ENCODE measurements at regions not wholly inside any gene's neighbourhood (a gene's known extent, or its start where the extent isn't known, plus 50 kb on each side); places are given as distances from the start of the nearest gene placed in this dataset.

DNA sequence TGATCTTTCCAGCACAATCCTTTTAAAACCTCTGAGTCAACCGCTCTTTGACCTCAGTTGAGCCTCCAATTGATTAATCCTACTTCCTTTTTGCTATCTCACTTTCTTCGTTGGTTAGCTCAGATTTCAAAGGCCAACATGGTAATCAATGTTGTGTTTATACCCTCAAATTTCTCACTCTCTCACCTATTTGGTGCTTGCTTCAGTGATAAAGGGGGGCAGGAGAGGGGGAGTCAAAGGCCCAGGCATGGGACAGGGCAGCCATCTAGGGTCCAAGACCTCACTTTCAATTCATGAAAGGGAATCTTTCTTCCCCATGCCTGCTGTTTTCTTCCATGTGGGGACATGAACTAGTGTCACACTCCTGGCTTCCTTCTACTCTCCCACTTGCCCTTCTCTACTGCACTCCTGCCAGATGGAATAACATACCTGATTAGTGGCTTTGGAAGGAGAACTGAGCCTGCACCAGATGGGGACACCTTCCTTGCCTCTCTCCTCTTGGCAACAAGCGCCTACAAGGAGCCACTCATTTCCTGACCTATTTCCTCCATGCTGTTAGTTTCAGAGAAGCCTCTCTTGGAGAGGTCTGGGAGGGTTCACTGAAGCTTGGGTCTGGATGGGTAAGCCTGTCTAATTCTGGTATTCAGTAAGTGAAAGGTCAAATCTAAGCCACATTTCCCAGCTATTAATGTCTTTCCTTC, 73.3 kb upstream of the ARHGAP29 start:
- Mint-ChIP-seq H3K9me3 (ENCODE audit: unreplicated experiment) (no peaks in the 10 kb centered on the region), H3K27me3 (ENCODE audit: unreplicated experiment) (no peaks in the 10 kb centered on the region), H3K36me3 (ENCODE audit: unreplicated experiment) (no peaks in the 10 kb centered on the region), H3K4me3 (ENCODE audit: unreplicated experiment) (no peak overlapping the region), H3K27ac (ENCODE audit: unreplicated experiment) (no peak overlapping the region), H3K4me1 (ENCODE audit: unreplicated experiment) (peaks cover 16% of the 10 kb centered on the region)
- TF ChIP-seq, protein P1, sequence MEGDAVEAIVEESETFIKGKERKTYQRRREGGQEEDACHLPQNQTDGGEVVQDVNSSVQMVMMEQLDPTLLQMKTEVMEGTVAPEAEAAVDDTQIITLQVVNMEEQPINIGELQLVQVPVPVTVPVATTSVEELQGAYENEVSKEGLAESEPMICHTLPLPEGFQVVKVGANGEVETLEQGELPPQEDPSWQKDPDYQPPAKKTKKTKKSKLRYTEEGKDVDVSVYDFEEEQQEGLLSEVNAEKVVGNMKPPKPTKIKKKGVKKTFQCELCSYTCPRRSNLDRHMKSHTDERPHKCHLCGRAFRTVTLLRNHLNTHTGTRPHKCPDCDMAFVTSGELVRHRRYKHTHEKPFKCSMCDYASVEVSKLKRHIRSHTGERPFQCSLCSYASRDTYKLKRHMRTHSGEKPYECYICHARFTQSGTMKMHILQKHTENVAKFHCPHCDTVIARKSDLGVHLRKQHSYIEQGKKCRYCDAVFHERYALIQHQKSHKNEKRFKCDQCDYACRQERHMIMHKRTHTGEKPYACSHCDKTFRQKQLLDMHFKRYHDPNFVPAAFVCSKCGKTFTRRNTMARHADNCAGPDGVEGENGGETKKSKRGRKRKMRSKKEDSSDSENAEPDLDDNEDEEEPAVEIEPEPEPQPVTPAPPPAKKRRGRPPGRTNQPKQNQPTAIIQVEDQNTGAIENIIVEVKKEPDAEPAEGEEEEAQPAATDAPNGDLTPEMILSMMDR (IDR thresholded peaks at IDR 0.05): no peak
- DNase-seq (ENCODE audit: extremely low spot score, unreplicated experiment): no peak

DNA sequence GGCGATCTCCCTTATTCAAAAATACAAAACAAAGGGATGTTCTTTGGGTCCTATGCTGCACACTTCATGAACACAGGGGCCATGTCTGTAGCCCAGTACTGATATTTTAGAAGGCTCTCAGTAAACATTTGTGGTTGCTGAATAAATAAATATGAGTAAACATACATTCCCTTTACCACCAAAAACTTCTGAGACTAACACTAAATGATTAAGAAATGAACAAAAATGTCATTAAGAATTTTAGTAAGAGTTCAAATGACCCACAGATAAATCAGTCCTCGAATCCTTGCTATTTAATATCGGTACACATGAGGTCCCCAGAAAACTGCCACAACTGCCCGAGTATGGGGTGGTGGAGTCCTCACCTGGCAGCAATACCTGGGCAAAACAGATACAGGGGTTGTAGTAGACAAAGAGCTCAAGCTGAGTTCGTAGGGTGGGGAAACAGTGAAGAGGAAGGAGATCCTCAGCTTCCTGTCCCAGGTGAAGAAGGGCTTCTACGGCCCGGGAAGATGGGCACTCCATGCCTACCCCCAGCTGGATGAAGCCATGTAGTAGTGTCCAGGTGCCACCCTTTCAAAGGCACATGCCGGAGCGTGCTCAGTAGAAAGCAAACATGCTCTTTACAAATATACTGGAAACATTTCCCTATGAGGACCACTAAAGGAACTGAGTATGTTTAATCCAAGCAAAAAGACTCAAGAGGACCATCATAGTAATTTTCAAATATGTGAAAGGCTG, 72.6 kb upstream of the ARHGAP29 start:
- no peaks in the 10 kb centered on the region for H3K36me3 Mint-ChIP-seq (ENCODE audit: unreplicated experiment)
- H3K4me3 Mint-ChIP-seq (ENCODE audit: unreplicated experiment): no peak overlapping the region
- TF ChIP-seq, protein P1 (IDR thresholded peaks at IDR 0.05): no peak
- H3K27ac Mint-ChIP-seq (ENCODE audit: unreplicated experiment): no peak overlapping the region
- H3K9me3 Mint-ChIP-seq (ENCODE audit: unreplicated experiment): no peaks in the 10 kb centered on the region
- H3K4me1 Mint-ChIP-seq (ENCODE audit: unreplicated experiment): peaks cover 24% of the 10 kb centered on the region
- DNase-seq (ENCODE audit: extremely low spot score, unreplicated experiment): no peak
- no peaks in the 10 kb centered on the region for H3K27me3 Mint-ChIP-seq (ENCODE audit: unreplicated experiment)

DNA sequence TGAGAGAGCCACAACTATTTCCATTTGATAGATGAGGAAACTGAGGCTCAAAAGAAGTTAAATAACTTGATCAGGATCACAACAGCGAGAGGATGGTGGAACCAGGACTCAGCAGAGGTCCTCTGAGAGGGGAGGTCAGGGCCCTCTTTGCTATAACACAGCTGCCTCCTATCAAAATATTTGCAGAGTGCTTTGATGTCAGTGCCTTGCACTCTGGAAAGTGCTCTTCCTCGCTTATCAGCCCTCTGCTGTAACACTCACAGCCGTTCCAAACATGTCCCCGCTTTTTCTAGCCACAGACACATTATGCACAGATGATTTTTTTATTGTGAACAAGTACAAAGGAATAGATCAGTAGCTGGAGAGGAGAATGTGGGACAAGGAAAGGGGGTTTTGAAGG, 71.8 kb upstream of the ARHGAP29 start:
- H3K9me3 Mint-ChIP-seq (ENCODE audit: unreplicated experiment): no peaks in the 10 kb centered on the region
- H3K4me3 Mint-ChIP-seq (ENCODE audit: unreplicated experiment): no peak overlapping the region
- no peaks in the 10 kb centered on the region for H3K36me3 Mint-ChIP-seq (ENCODE audit: unreplicated experiment)
- no peak overlapping the region for H3K27ac Mint-ChIP-seq (ENCODE audit: unreplicated experiment)
- H3K4me1 Mint-ChIP-seq (ENCODE audit: unreplicated experiment): peaks cover 30% of the 10 kb centered on the region
- H3K27me3 Mint-ChIP-seq (ENCODE audit: unreplicated experiment): no peaks in the 10 kb centered on the region
- DNase-seq (ENCODE audit: extremely low spot score, unreplicated experiment): no peak
- TF ChIP-seq, protein P1 (IDR thresholded peaks at IDR 0.05): no peak

DNA sequence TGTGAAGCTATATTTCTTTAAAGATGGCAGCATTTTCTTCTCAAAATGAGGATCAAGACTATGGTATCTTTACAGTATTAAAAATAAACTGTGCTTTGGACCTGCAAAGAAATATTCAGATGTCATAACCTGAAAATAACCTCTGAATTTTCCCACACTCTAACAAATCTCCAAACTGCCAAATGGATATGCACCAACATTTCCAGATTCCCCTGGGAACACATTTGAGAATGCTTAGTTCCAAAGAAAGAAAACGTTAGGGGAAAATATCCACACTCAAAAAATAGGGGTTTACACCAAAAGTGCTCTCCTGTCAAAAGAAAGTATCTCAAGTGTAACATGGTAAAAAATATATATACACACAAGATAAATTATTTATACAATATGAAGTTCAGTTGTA, 69.1 kb upstream of the ARHGAP29 start:
- TF ChIP-seq, protein P1 (IDR thresholded peaks at IDR 0.05): no peak
- Mint-ChIP-seq H3K4me1 (ENCODE audit: unreplicated experiment) (peaks cover 30% of the 10 kb centered on the region), H3K27me3 (ENCODE audit: unreplicated experiment) (no peaks in the 10 kb centered on the region), H3K27ac (ENCODE audit: unreplicated experiment) (peak overlapping the region; percentile 64), H3K9me3 (ENCODE audit: unreplicated experiment) (no peaks in the 10 kb centered on the region), H3K36me3 (ENCODE audit: unreplicated experiment) (no peaks in the 10 kb centered on the region), H3K4me3 (ENCODE audit: unreplicated experiment) (no peak overlapping the region)
- DNase-seq (ENCODE audit: extremely low spot score, unreplicated experiment): no peak

DNA sequence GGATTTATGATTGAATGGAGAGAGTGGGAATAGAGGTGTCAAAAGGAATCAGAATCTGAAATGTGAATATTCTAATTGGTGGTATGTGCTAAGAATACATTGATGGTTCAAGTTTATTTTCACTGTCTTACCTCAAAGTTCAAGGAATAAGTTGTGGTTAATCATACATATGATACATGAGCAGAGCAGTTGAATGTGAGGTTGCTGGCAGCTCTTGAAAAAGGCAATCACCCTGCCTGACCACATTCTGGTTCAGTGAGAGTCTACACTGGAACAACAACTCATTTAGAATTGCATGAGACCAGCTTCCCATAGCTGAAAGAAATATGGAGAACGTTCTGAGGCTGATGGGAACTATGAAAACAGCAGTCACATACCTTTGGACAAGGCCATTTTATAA, 68.3 kb upstream of the ARHGAP29 start:
- DNase-seq (ENCODE audit: extremely low spot score, unreplicated experiment): no peak
- no peak overlapping the region for H3K4me3 Mint-ChIP-seq (ENCODE audit: unreplicated experiment)
- TF ChIP-seq, protein P1 (IDR thresholded peaks at IDR 0.05): no peak
- H3K27ac Mint-ChIP-seq (ENCODE audit: unreplicated experiment): peak overlapping the region; percentile 64
- H3K4me1 Mint-ChIP-seq (ENCODE audit: unreplicated experiment): peaks cover 30% of the 10 kb centered on the region
- H3K36me3 Mint-ChIP-seq (ENCODE audit: unreplicated experiment): no peaks in the 10 kb centered on the region
- no peaks in the 10 kb centered on the region for H3K9me3 Mint-ChIP-seq (ENCODE audit: unreplicated experiment)
- H3K27me3 Mint-ChIP-seq (ENCODE audit: unreplicated experiment): no peaks in the 10 kb centered on the region
